DOHH2 (cell line): ENCODE measurements at regions not wholly inside any gene's neighbourhood (a gene's known extent, or its start where the extent isn't known, plus 50 kb on each side); places are given as distances from the start of the nearest gene placed in this dataset.
"Not testable (repeated sequence)": the region's sequence is repeated elsewhere in the genome, so short reads cannot be mapped to it uniquely, and the experiment has no call there.

ENCODE experiments used
- H3F3A ChIP-seq: fragments of 200-600 bp; sonication (generic), shearing (Covaris generic); 2 replicates; pipeline ENCODE4 v1.6.0; 2016; ENCODE audit warnings: antibody characterized with exemption, mild to moderate bottlenecking; ENCODE audit not compliant: control insufficient read depth, insufficient read depth
- H3K27ac ChIP-seq: fragments of 200-600 bp; sonication (generic); 2 replicates; pipeline ENCODE4 v1.5.1; 2014; ENCODE audit warnings: low read depth, mild to moderate bottlenecking, low read length, moderate library complexity
- H3K27me3 ChIP-seq: fragments of 200-600 bp; sonication (generic); 2 replicates; pipeline ENCODE4 v1.6.1; 2014; ENCODE audit warnings: mild to moderate bottlenecking, low read length, mixed read lengths; ENCODE audit not compliant: control insufficient read depth
- H3K36me3 ChIP-seq: fragments of 200-600 bp; sonication (generic); 2 replicates; pipeline ENCODE4 v1.6.1; 2014; ENCODE audit warnings: mild to moderate bottlenecking, low read length, moderate library complexity, mixed read lengths; ENCODE audit not compliant: control insufficient read depth
- H3K4me1 ChIP-seq: fragments of 200-600 bp; sonication (generic); 2 replicates; pipeline ENCODE4 v1.6.1; 2014; ENCODE audit warnings: mild to moderate bottlenecking, low read length, mixed read lengths; ENCODE audit not compliant: control insufficient read depth
- H3K4me2 ChIP-seq: fragments of 200-600 bp; sonication (generic); 2 replicates; pipeline ENCODE4 v1.6.0; 2014; ENCODE audit warnings: mild to moderate bottlenecking, low read length, moderate library complexity
- H3K4me3 ChIP-seq: fragments of 200-600 bp; sonication (generic); 2 replicates; pipeline ENCODE4 v1.5.1; 2014; ENCODE audit warnings: mild to moderate bottlenecking, low read length, mixed read lengths
- H3K79me2 ChIP-seq: fragments of 200-600 bp; sonication (generic); 2 replicates; pipeline ENCODE4 v1.6.1; 2014; ENCODE audit warnings: mild to moderate bottlenecking, low read length, mixed read lengths; ENCODE audit not compliant: control insufficient read depth
- H3K9me2 ChIP-seq: fragments of 200-600 bp; sonication (generic); replicated peaks from 2 replicates; pipeline ENCODE4 v1.6.1; 2014; ENCODE audit warnings: mild to moderate bottlenecking, low read length, mixed read lengths; ENCODE audit not compliant: control insufficient read depth
- H3K9me3 ChIP-seq: fragments of 200-600 bp; sonication (generic); 2 replicates; pipeline ENCODE4 v1.6.1; 2014; ENCODE audit warnings: antibody characterized with exemption, low read length, mixed read lengths; ENCODE audit not compliant: control insufficient read depth, insufficient read depth
- H4K20me1 ChIP-seq: fragments of 200-600 bp; sonication (generic); 2 replicates; pipeline ENCODE4 v1.6.0; 2014; ENCODE audit warnings: low read depth, mild to moderate bottlenecking, antibody characterized with exemption, low read length, moderate library complexity; ENCODE audit not compliant: control insufficient read depth, insufficient read depth
- CTCF ChIP-seq: fragments of 200-600 bp; sonication (generic); IDR thresholded peaks from one replicate; pipeline ENCODE4 v1.5.1; 2014; ENCODE audit warnings: antibody characterized with exemption, mild to moderate bottlenecking, low read depth, low read length; ENCODE audit not compliant: poor library complexity, severe bottlenecking
- EZH2phosphoT487 ChIP-seq: fragments of 200-600 bp; sonication (generic); IDR thresholded peaks from 2 replicates; pipeline ENCODE4 v1.6.1; 2017; ENCODE audit warnings: borderline replicate concordance, mild to moderate bottlenecking, antibody characterized with exemption, low read length, moderate library complexity, mixed read lengths

DNA sequence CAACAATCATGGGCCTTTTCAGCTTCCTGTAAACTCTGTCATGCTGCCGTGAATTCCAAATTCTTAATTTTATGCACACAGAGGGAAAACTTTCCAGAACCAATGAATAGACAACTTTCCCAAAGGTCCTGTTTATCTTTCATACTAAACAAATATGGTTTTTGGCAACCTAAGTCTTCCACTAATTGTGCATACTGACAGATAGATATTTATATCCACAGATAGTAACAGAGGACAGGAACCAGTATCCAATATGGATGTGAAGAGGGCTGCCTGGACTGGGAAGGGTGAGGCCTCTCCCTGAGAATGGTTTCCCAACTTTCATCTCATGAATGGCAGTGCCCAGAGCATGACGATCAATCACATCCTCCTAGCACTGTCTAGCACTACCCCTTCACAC, 80.4 kb downstream of the MRPL57 start:
- H4K20me1 ChIP-seq: no peaks in the 10 kb centered on the region
- no peaks in the 10 kb centered on the region for H3K36me3 ChIP-seq
- no peaks in the 10 kb centered on the region for H3K79me2 ChIP-seq
- no peaks in the 10 kb centered on the region for H3K9me3 ChIP-seq
- no peak overlapping the region for H3K4me2 ChIP-seq
- no peak for TF ChIP-seq EZH2phosphoT487
- TF ChIP-seq CTCF: no peak
- H3K4me3 ChIP-seq: no peak overlapping the region
- H3F3A ChIP-seq: no peaks in the 10 kb centered on the region
- H3K9me2 ChIP-seq: no peaks in the 10 kb centered on the region
- no peaks in the 10 kb centered on the region for H3K4me1 ChIP-seq
- peaks cover 8% of the 10 kb centered on the region for H3K27me3 ChIP-seq
- no peak overlapping the region for H3K27ac ChIP-seq

DNA sequence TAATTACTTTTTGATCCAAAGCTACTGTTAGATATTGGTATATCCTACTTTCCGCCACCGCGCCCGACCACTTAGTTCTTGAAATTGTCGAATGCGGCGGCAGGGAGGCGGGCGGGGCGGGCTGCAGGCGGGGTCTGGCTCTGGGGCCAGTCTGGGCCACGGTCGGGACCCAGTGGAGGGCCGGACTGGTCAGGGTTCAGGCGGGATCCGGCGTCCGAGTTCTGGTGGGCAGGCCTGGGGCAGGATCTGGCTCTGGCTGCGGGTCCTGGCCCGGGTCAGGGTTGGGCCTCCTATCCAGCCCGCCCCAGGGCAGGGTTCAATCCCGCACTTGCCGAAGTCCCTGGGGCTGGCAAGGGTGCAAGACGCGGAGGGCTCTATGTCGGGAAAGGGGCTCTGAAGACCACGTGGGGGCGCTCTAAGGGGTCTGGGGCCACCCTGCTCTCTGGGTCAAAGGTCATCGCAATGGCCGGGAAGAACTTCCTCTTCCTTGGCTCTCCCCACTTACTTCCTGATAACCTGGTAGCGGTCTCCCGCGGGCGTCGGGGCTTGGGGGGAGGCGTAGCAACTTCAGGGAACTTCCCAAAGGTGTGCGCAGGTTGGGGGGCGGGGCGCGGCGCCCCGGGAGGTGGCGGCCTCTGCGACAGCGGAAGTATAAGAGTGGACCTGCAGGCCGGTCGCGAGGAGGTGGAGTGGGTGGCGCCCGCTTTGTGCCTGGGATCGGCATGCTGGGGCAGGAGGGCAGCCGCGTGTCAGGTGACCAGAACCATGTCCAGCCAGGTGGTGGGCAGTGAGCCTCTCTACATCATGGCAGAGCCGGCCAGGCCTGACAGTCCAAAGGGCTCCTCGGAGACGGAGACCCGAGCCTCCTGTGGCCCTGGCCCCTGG, 83.4 kb downstream of the MRPL57 start:
- H3K27ac ChIP-seq: no peak overlapping the region
- no peak for TF ChIP-seq EZH2phosphoT487
- TF ChIP-seq CTCF: no peak
- H3K27me3 ChIP-seq: peaks cover 3% of the 10 kb centered on the region
- no peaks in the 10 kb centered on the region for H3F3A ChIP-seq
- no peaks in the 10 kb centered on the region for H3K36me3 ChIP-seq
- H4K20me1 ChIP-seq: no peaks in the 10 kb centered on the region
- no peaks in the 10 kb centered on the region for H3K9me2 ChIP-seq
- no peak overlapping the region for H3K4me3 ChIP-seq
- no peaks in the 10 kb centered on the region for H3K9me3 ChIP-seq
- no peaks in the 10 kb centered on the region for H3K79me2 ChIP-seq
- no peak overlapping the region for H3K4me2 ChIP-seq
- no peaks in the 10 kb centered on the region for H3K4me1 ChIP-seq

- not testable (repeated sequence) for H3K36me3 ChIP-seq, H3K9me2 ChIP-seq, H3K27me3 ChIP-seq, H3K4me2 ChIP-seq, H3K4me3 ChIP-seq, H3K27ac ChIP-seq, H3K79me2 ChIP-seq, H3K9me3 ChIP-seq, H3K4me1 ChIP-seq, H3F3A ChIP-seq, H4K20me1 ChIP-seq
Observed at GRCh38 chr13:21260561-21261290, 84.3 kb downstream of the MRPL57 start.

DNA sequence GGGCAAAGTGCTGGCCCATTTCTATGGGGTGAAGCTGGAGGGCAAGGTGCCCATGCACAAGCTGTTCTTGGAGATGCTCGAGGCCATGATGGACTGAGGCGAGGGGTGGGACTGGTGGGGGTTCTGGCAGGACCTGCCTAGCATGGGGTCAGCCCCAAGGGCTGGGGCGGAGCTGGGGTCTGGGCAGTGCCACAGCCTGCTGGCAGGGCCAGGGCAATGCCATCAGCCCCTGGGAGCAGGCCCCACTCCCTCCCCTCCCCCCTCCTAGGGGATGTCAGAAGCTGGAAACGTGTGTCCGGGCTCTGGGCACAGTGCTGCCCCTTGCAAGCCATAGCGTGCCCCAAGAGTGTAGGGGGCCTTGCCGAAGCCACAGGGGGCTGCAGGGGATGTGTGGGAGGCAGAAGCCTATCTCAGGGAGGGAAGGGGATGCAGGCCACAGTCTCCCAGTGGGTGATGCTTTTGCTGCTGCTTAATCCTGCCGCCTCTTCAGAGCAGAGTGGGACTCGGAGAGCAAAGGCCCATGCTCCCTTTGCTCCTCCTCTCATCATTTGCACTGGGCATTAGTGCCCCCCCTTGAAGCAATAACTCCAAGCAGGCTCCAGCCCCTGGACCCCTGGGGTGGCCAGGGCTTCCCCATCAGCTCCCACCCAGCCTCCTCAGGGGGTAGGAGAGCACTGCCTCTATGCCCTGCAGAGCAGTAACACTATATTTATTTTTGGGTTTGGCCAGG, 85.2 kb downstream of the MRPL57 start:
- H3K36me3 ChIP-seq, H3F3A ChIP-seq, H4K20me1 ChIP-seq, H3K4me1 ChIP-seq, H3K27me3 ChIP-seq, H3K4me3 ChIP-seq, H3K79me2 ChIP-seq, H3K9me2 ChIP-seq, H3K9me3 ChIP-seq, H3K27ac ChIP-seq, H3K4me2 ChIP-seq: not testable (repeated sequence)

- H3K36me3 ChIP-seq, H3K27ac ChIP-seq, H4K20me1 ChIP-seq, H3K4me1 ChIP-seq, H3K4me3 ChIP-seq, H3K9me2 ChIP-seq, H3K27me3 ChIP-seq, H3K79me2 ChIP-seq, H3K4me2 ChIP-seq, H3F3A ChIP-seq, H3K9me3 ChIP-seq: not testable (repeated sequence)
Observed at GRCh38 chr13:21263909-21264308, 87.5 kb downstream of the MRPL57 start.

GRCh38 chr13:21268485-21268884, 92.0 kb downstream of the MRPL57 start:
- not testable (repeated sequence) for H3K79me2 ChIP-seq

More at GRCh38 chr13:21268485-21268884, 92.0 kb downstream of the MRPL57 start:
- not testable (repeated sequence) for H3K36me3 ChIP-seq, H3K4me1 ChIP-seq, H3F3A ChIP-seq, H3K9me3 ChIP-seq, H3K27ac ChIP-seq, H3K27me3 ChIP-seq, H3K4me3 ChIP-seq, H4K20me1 ChIP-seq, H3K9me2 ChIP-seq, H3K4me2 ChIP-seq
